ENCODE measurements at regions not wholly inside any gene's neighbourhood (a gene's known extent, or its start where the extent isn't known, plus 50 kb on each side); places are given as distances from the start of the nearest gene placed in this dataset.

DNA sequence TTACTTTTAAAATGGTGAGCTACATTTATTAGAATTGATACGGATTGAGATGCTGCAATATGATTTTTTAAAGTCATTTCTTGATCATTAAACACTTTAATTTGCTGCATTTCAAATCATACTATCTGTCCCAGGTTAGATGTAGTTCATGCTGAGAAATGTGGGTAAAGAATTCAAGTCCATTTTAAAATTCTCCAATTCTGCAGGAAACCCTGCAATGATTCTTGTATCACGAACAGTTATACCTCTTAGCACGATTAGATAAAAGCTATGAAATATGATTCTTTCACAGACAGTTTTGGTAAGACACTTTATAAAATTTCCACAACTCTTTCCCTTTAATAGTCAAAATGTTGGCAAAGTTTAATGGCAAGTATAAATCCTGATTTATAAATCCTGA, 693.4 kb downstream of the ADGRL2 start:
- Mint-ChIP-seq H3K36me3 (ENCODE audit: low read depth) (no peaks in the 10 kb centered on the region), H3K9me3 (peaks cover 27% of the 10 kb centered on the region)

DNA sequence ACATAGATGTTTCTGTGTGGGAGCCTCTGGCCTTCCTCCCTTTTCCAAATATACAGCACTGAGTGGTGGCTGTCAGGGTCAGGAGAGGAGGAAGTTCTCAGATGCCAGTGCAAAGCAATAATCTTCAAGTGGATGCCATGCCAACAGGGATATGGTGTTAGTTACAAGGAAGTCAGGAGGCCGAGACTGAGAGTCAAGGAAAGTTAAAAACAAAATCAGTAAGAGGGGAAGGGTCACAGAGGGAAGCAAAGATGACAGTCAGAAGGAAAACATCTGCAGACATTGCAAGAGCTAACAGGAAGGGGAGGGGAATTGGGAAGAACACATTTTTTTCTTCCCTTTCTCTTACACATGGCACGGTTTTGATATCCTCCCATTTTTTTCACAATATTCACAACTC, 691.4 kb downstream of the ADGRL2 start:
- no peak for DNase-seq (ENCODE audit: low spot score)
- Mint-ChIP-seq H3K36me3 (ENCODE audit: low read depth) (no peaks in the 10 kb centered on the region), H3K27ac (no peak overlapping the region), H3K4me3 (no peak overlapping the region), H3K4me1 (ENCODE audit: low read depth) (no peaks in the 10 kb centered on the region), H3K9me3 (peaks cover 24% of the 10 kb centered on the region), H3K27me3 (ENCODE audit: low read depth) (no peaks in the 10 kb centered on the region)

More for the DNA sequence above, 693.4 kb downstream of the ADGRL2 start:
- no peak overlapping the region for H3K4me3 Mint-ChIP-seq
- no peak overlapping the region for H3K27ac Mint-ChIP-seq
- no peaks in the 10 kb centered on the region for H3K4me1 Mint-ChIP-seq (ENCODE audit: low read depth)
- no peaks in the 10 kb centered on the region for H3K27me3 Mint-ChIP-seq (ENCODE audit: low read depth)
- no peak for DNase-seq (ENCODE audit: low spot score)

- Mint-ChIP-seq H3K27me3 (ENCODE audit: low read depth) (no peaks in the 10 kb centered on the region), H3K4me3 (no peak overlapping the region), H3K9me3 (peaks cover 20% of the 10 kb centered on the region), H3K27ac (no peak overlapping the region), H3K4me1 (ENCODE audit: low read depth) (no peaks in the 10 kb centered on the region), H3K36me3 (ENCODE audit: low read depth) (no peaks in the 10 kb centered on the region)
- DNase-seq (ENCODE audit: low spot score), result no peak
These were observed 690.7 kb downstream of the ADGRL2 start for GRCh38 chr1:82491301-82492048.

DNA sequence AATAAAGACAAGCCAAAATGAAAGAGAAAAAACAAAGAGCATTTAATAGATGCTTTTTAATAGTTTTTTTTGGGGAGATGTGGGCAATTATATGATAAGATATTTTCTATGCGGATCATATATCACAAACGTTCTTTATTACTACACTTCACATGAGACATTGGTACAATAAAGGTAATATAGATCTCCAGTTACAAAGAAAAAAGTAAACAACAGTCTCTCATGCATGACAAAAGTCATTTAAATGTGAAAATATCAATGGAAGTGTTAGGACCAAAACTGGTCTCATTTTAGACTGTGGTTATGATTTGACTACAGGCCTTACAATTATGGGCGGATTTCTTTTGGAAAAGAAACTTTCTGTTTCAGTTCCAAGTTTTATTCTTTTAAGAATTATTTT, 687.0 kb downstream of the ADGRL2 start:
- H3K9me3 Mint-ChIP-seq, result no peaks in the 10 kb centered on the region
- H3K36me3 Mint-ChIP-seq (ENCODE audit: low read depth), result no peaks in the 10 kb centered on the region
- no peaks in the 10 kb centered on the region for H3K27me3 Mint-ChIP-seq (ENCODE audit: low read depth)
- H3K27ac Mint-ChIP-seq, result no peak overlapping the region
- no peak for DNase-seq (ENCODE audit: low spot score)
- no peak overlapping the region for H3K4me3 Mint-ChIP-seq
- no peaks in the 10 kb centered on the region for H3K4me1 Mint-ChIP-seq (ENCODE audit: low read depth)

- H3K4me3 Mint-ChIP-seq, result no peak overlapping the region
- H3K4me1 Mint-ChIP-seq (ENCODE audit: low read depth), result no peaks in the 10 kb centered on the region
- no peak overlapping the region for H3K27ac Mint-ChIP-seq
- H3K27me3 Mint-ChIP-seq (ENCODE audit: low read depth), result no peaks in the 10 kb centered on the region
- no peaks in the 10 kb centered on the region for H3K36me3 Mint-ChIP-seq (ENCODE audit: low read depth)
- H3K9me3 Mint-ChIP-seq, result no peaks in the 10 kb centered on the region
- DNase-seq (ENCODE audit: low spot score), result no peak
These were observed 686.2 kb downstream of the ADGRL2 start for GRCh38 chr1:82486969-82487368.

DNA sequence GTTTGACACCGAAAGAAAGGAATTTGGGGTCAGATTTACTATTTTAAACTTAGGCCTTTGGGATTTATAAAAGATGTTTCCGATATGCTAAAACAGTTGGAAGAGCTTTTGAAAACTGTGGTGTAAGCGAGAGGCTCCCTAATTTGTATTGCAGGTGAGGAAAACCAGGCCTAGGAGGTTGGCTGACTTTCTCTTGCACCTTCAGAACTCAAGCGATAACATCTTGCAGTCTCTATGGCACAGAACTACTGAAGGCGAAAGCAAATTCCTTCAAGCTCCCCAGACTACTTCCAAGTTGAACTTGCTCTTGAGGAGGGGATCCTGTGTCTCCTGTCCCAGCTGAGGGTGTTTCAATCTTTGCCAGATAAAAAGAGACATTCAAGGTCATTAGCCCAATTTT, 685.7 kb downstream of the ADGRL2 start:
- Mint-ChIP-seq H3K4me3 (no peak overlapping the region), H3K27ac (no peak overlapping the region), H3K4me1 (ENCODE audit: low read depth) (no peaks in the 10 kb centered on the region), H3K27me3 (ENCODE audit: low read depth) (no peaks in the 10 kb centered on the region), H3K36me3 (ENCODE audit: low read depth) (no peaks in the 10 kb centered on the region), H3K9me3 (no peaks in the 10 kb centered on the region)
- no peak for DNase-seq (ENCODE audit: low spot score)

- Mint-ChIP-seq H3K27me3 (ENCODE audit: low read depth) (no peaks in the 10 kb centered on the region), H3K9me3 (no peaks in the 10 kb centered on the region), H3K27ac (no peak overlapping the region), H3K4me1 (ENCODE audit: low read depth) (no peaks in the 10 kb centered on the region), H3K4me3 (no peak overlapping the region), H3K36me3 (ENCODE audit: low read depth) (no peaks in the 10 kb centered on the region)
- no peak for DNase-seq (ENCODE audit: low spot score)
These were observed 685.0 kb downstream of the ADGRL2 start for GRCh38 chr1:82485591-82486369.

GRCh38 chr1:82483146-82483545, 682.4 kb downstream of the ADGRL2 start:
- no peak for DNase-seq (ENCODE audit: low spot score)
- Mint-ChIP-seq H3K4me1 (ENCODE audit: low read depth) (no peaks in the 10 kb centered on the region), H3K4me3 (no peak overlapping the region), H3K36me3 (ENCODE audit: low read depth) (no peaks in the 10 kb centered on the region), H3K27me3 (ENCODE audit: low read depth) (no peaks in the 10 kb centered on the region), H3K9me3 (no peaks in the 10 kb centered on the region), H3K27ac (no peak overlapping the region)

DNA sequence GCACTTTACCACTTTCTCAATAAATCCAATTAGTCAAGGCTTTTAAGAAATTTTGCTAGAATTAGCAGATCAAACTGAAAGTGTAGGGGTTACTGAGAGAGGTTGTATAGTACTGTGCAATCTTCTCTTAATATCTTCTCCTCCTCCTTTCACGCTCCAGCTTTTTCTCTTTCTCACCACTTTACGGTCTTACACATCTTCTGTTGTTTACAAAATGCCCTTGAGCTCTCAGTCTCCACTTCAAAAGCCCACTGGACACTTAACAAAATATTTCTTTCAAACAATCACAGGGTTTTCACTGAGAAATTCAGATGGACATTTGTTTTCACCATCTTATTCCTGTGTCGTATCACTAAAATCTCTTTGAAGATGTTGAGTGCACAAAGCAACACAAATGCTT, 678.2 kb downstream of the ADGRL2 start:
- Mint-ChIP-seq H3K4me3 (no peak overlapping the region), H3K36me3 (ENCODE audit: low read depth) (no peaks in the 10 kb centered on the region), H3K4me1 (ENCODE audit: low read depth) (no peaks in the 10 kb centered on the region), H3K27me3 (ENCODE audit: low read depth) (no peaks in the 10 kb centered on the region), H3K27ac (no peak overlapping the region), H3K9me3 (no peaks in the 10 kb centered on the region)
- DNase-seq (ENCODE audit: low spot score), result no peak

DNA sequence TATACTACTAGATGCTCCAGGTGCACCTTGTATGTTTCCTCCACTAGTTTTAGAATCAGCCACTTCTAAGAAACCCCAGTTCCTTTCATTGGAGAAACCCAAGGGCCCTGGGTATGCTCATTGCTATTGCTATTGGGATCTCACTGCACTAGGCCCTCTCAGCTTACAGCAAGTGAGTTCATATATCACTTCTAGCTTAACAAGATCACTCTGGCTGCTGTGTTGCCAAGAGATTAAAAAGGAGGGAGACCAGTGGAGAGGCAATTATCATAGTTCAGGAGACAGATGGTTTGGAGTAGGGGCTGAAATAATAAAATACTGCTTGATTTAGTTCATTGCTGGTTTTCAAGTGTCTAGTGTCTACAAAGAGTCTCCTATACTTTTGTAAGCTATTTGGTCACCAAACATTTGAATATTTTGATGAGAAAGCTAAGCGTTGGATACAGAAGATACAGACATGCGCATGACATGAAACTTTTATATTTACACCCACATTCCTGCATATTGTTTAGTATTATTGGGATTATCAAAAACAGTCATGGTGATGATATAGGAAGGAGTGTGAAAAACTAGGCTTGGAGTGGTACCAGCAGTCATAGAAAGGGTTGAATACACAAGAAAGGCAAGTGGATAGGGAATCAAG, 671.9 kb downstream of the ADGRL2 start:
- Mint-ChIP-seq H3K27ac (no peak overlapping the region), H3K27me3 (ENCODE audit: low read depth) (no peaks in the 10 kb centered on the region), H3K9me3 (no peaks in the 10 kb centered on the region), H3K4me1 (ENCODE audit: low read depth) (no peaks in the 10 kb centered on the region), H3K36me3 (ENCODE audit: low read depth) (no peaks in the 10 kb centered on the region), H3K4me3 (no peak overlapping the region)
- no peak for DNase-seq (ENCODE audit: low spot score)

GRCh38 chr1:82466891-82467290, 666.2 kb downstream of the ADGRL2 start:
- no peaks in the 10 kb centered on the region for H3K4me1 Mint-ChIP-seq (ENCODE audit: low read depth)
- H3K4me3 Mint-ChIP-seq, result no peak overlapping the region
- no peaks in the 10 kb centered on the region for H3K9me3 Mint-ChIP-seq
- no peak overlapping the region for H3K27ac Mint-ChIP-seq
- no peak for DNase-seq (ENCODE audit: low spot score)
- no peaks in the 10 kb centered on the region for H3K36me3 Mint-ChIP-seq (ENCODE audit: low read depth)
- H3K27me3 Mint-ChIP-seq (ENCODE audit: low read depth), result no peaks in the 10 kb centered on the region

DNA sequence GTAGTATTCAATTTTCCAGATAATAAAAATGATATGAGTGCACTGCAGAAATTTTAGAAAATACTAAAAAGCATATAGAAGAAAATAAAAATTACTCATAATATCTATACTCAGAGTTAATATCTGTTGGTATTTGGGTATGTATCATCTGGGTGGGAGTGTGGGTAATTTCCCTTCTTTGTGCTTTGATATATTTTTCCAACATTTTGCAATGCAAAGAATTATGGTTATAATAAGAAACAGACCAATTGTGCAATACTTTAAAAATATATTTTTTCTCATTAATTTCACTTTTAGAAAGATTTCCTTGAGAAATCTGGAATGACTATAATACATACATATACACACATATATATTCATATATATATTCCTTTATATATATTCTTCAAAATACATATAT, 665.7 kb downstream of the ADGRL2 start:
- DNase-seq (ENCODE audit: low spot score), result no peak
- H3K4me3 Mint-ChIP-seq, result no peak overlapping the region
- H3K27me3 Mint-ChIP-seq (ENCODE audit: low read depth), result no peaks in the 10 kb centered on the region
- H3K36me3 Mint-ChIP-seq (ENCODE audit: low read depth), result no peaks in the 10 kb centered on the region
- H3K27ac Mint-ChIP-seq, result no peak overlapping the region
- no peaks in the 10 kb centered on the region for H3K4me1 Mint-ChIP-seq (ENCODE audit: low read depth)
- H3K9me3 Mint-ChIP-seq, result no peaks in the 10 kb centered on the region

- no peaks in the 10 kb centered on the region for H3K36me3 Mint-ChIP-seq (ENCODE audit: low read depth)
- no peaks in the 10 kb centered on the region for H3K4me1 Mint-ChIP-seq (ENCODE audit: low read depth)
- H3K27ac Mint-ChIP-seq, result no peak overlapping the region
- H3K9me3 Mint-ChIP-seq, result no peaks in the 10 kb centered on the region
- H3K4me3 Mint-ChIP-seq, result no peak overlapping the region
- no peaks in the 10 kb centered on the region for H3K27me3 Mint-ChIP-seq (ENCODE audit: low read depth)
- DNase-seq (ENCODE audit: low spot score), result no peak
These were observed 664.3 kb downstream of the ADGRL2 start for GRCh38 chr1:82465024-82465423.

GRCh38 chr1:82464362-82465001, 663.7 kb downstream of the ADGRL2 start:
- Mint-ChIP-seq H3K27ac (no peak overlapping the region), H3K27me3 (ENCODE audit: low read depth) (no peaks in the 10 kb centered on the region), H3K36me3 (ENCODE audit: low read depth) (no peaks in the 10 kb centered on the region), H3K4me3 (no peak overlapping the region), H3K9me3 (no peaks in the 10 kb centered on the region), H3K4me1 (ENCODE audit: low read depth) (no peaks in the 10 kb centered on the region)
- no peak for DNase-seq (ENCODE audit: low spot score)

All from T-helper 2 cell treated with Interferon-gamma antibody and Interleukin-4, amounts not matched to agents 5 μg/mL and 100 μg/mL, for 36 hours (primary cell).